PC-9 (cell line): ENCODE measurements at regions not wholly inside any gene's neighbourhood (a gene's known extent, or its start where the extent isn't known, plus 50 kb on each side); places are given as distances from the start of the nearest gene placed in this dataset.

Experiments used
- EZH2 ChIP-seq: fragments of 200-600 bp; sonication (generic); IDR thresholded peaks from 2 replicates; pipeline ENCODE4 v1.8.0; 2017; ENCODE audit warnings: antibody characterized with exemption, low read depth
- TF ChIP-seq, protein P1 (sequence below): fragments of 200-600 bp; sonication (generic); conservative IDR thresholded peaks from 2 replicates; pipeline ENCODE4 v1.6.1; 2017; ENCODE audit warnings: mixed run types, antibody characterized with exemption, mild to moderate bottlenecking, moderate library complexity

DNA sequence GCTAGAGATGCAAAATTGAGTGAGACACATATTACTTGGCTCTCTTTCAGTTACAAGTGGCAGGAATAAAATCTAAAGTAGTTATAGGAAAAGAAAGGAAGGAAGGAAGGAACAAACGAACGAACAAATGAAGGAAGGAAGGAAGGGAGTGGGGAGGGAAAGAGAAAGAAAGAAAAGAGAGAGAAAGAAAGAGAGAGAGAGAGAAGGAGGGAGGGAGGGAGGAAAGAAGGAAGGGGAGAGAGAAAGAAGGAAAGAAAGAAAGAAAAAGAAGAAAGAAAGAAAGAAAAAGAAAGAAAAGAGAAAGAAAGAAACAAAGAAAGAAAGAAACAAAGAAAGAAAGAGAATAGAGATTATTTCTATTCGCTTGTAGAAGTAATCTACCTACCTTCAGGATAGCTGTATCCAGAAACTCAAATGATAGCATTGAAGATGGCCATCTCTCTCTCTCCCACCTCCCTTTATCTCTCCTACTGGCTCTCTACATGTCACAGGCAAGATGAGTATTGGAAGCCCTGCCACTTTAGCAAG, 229.7 kb upstream of the TLE3 start:
- TF ChIP-seq, protein P1, sequence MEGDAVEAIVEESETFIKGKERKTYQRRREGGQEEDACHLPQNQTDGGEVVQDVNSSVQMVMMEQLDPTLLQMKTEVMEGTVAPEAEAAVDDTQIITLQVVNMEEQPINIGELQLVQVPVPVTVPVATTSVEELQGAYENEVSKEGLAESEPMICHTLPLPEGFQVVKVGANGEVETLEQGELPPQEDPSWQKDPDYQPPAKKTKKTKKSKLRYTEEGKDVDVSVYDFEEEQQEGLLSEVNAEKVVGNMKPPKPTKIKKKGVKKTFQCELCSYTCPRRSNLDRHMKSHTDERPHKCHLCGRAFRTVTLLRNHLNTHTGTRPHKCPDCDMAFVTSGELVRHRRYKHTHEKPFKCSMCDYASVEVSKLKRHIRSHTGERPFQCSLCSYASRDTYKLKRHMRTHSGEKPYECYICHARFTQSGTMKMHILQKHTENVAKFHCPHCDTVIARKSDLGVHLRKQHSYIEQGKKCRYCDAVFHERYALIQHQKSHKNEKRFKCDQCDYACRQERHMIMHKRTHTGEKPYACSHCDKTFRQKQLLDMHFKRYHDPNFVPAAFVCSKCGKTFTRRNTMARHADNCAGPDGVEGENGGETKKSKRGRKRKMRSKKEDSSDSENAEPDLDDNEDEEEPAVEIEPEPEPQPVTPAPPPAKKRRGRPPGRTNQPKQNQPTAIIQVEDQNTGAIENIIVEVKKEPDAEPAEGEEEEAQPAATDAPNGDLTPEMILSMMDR, result no peak
- TF ChIP-seq EZH2, result no peak
